Stimulated activated CD8-positive, alpha-beta memory T cell treated with anti-CD3 and anti-CD28 coated beads, Interleukin-4, amount 100 ng/mL, for 24 hours (primary cell): ENCODE measurements at regions not wholly inside any gene's neighbourhood (a gene's known extent, or its start where the extent isn't known, plus 50 kb on each side); places are given as distances from the start of the nearest gene placed in this dataset.

Source experiments
- DNase-seq: peaks from one replicate; pipeline ENCODE4 v3.0.0-alpha.2; 2020; ENCODE audit warnings: low read depth

DNA sequence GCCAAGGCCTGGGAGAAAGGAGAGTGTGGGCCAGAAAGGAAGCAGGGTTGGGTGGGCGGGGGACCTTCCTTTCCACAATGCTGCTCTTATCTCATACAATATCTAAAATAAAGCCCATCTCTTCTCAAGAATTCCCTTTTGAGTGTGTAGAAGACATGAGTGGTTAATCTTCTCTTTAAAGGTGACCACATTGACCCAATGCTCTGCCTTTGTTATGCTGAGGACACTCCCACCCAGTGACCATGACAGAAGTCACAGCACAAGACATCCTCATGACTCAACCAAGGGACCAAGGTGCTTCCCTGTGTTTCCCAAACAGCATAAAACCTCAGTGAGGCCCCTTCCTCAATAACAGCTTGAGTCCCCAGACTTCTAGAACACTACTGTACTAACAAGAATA is 193.0 kb upstream of the ADAMTS16 start:
- DNase-seq: no peak

DNA sequence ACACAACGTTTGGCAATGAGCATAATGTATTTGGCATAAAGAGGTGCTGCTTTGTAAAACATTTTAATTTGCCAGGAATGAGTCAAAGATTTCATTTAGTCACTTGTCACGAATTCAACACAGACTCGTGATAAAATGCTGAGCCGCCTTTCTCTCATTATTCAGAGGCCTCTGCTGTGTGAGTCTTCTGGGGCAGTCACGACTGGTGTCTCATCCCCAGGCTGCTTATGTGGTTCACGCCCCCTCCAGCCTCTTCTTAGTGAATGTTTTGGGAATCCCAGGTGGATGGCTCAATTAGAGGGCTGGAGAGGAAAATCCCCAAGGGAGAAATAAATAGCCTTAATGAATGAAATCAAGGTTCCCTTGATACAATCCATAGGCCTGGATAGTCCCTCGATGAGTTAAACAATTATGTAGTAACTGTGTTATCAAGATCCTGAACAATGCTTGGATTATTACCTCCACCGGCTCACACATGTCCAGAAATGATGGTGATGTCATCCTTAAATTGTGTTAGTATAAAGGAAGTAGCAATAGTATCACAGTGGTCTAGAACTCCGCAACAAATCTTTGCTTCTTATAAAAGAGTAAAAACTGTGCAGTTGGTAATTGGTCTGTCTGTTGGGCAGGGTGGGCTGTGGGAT is 192.1 kb upstream of the ADAMTS16 start:
- no peak for DNase-seq

DNA sequence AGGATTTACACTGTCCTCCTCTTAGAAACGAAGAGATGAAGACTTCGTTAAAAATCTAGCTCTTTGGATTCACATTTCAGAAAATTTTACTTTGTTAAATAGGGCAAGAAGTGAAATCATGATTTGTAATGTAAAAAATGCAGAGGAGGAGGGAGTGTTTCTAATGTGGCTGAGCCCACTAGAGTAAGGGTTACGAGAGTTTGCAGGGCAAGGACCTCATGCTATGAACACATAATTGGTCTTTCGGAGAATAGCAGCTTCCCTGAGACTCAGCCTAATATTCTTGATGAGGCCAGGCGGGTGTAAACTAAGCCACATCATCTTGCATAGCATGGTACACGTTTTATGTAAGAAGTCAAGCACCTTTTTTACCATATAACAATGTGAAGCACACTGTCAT is 191.0 kb upstream of the ADAMTS16 start:
- no peak for DNase-seq

GRCh38 chr5:4953576-4953975 is 186.6 kb upstream of the ADAMTS16 start:
- no peak for DNase-seq

DNA sequence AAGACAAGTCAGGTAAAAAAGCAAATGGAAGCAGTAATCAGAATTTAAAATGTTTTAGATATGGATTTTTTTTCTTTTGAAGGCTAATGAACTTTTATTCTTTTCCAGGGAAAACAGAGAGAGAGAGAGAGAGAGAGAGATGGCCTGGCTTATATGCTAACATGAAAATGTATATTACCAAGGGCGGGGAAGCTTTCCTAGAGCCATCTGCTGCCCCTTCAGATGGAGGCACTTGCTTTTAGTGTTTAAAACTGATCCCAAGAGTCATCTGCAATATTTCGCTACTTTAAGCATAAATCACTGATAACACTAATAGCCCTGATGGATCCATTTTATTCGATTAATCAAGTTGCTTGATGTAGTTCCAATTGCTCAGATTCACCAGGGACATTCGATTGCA is 186.1 kb upstream of the ADAMTS16 start:
- DNase-seq: no peak

DNA sequence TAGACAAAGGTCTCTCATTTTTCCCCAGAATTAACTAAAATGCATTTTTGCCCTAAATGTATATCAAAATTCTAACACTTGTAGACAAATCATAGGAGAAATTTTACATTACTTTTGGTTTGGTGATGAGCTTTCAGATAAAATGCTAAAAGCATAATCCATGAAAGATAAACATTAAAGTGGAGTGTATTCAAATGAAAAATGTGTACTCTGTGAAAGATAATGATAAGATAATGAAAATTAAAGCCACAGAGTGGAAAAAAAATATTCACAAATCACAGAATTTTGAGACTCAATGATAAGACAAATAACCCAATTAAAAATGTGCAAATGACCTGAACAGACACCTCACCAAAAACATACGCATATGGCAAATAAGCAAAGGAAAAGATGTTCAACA is 176.9 kb upstream of the ADAMTS16 start:
- no peak for DNase-seq

DNA sequence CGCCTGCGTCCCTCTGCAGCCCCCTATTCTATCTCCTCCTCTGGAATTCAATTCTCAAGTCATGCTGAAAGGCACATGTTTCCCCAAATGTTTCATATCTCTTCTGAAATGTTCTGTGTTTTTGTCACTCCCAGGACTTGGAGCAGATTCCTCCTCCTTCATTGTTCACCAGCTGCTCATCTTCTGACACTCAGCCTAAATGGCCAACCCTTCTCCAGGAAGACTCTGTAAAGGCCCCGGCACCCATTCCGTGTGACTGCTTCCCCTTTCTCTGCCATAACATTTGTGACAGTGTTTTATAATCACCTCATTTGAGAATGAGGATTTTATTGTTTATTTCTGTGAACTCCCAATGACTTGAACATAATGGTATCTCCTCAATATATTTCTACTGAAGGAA is 170.8 kb upstream of the ADAMTS16 start:
- DNase-seq: no peak

- DNase-seq: no peak
Measured at GRCh38 chr5:4970171-4970570, 170.0 kb upstream of the ADAMTS16 start.

DNA sequence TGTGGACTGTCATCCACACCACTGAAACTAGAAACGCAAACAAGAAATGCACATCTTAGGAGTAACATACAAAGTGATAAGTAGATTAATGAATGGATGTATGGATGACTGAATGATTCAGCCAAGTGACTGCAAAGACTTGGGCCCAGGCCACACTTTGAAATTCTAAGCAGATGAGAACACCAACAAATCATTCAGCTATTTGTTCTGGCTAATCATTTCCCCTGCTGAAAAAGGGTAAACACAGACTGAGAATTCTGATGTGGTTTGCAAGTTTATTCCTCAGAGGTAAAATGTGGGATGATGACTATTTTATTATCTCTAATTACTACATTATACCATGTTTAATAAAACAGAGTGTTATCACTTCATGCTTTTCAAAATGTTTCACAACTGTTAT is 163.2 kb upstream of the ADAMTS16 start:
- no peak for DNase-seq

GRCh38 chr5:4977416-4978110 is 162.6 kb upstream of the ADAMTS16 start:
- DNase-seq: no peak

GRCh38 chr5:4980201-4980600 is 159.9 kb upstream of the ADAMTS16 start:
- no peak for DNase-seq

GRCh38 chr5:4981608-4982007 is 158.5 kb upstream of the ADAMTS16 start:
- DNase-seq: no peak

GRCh38 chr5:4983701-4984100 is 156.4 kb upstream of the ADAMTS16 start:
- no peak for DNase-seq

DNA sequence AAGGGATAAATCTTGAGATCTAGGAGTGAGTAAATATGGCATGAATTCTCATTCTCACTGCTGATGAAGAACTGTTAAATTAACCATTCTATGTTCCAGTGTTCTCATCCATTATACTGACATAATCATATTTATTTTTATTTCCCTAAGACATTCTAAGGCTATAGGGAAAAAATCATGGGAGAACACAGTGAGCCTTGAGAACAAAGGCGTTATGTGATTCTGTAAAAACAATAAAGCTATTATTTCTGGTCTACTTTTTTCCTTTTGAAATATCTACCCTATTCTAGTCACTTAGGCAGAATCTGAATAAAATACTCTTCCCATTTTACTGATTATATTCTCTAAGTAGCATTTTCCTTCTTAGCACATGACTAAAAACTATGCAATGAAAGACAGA is 155.7 kb upstream of the ADAMTS16 start:
- no peak for DNase-seq

DNA sequence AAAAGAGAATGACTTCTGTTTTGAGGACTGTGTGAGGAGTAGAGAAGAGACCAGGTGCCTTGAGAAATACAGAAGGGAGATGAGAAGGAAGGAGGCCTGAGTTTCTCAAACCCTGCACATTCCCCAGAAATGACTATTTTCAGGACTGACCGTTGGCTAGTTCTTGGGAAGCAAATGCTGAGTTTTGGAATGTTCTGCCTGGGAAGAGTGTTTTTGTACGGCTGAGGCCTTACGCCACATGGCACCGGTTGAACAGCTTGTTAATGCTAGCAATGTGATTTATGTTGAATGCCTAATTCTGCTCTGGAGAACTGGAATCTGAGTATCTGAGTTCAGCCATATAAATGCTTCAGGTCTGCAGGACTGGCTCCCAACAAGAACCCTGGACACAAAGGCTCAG is 152.7 kb upstream of the ADAMTS16 start:
- no peak for DNase-seq

- no peak for DNase-seq
Measured at GRCh38 chr5:4989118-4989517, 151.0 kb upstream of the ADAMTS16 start.

GRCh38 chr5:4990017-4990416 is 150.1 kb upstream of the ADAMTS16 start:
- no peak for DNase-seq

- no peak for DNase-seq
Measured at GRCh38 chr5:4990462-4990861, 149.7 kb upstream of the ADAMTS16 start.

DNA sequence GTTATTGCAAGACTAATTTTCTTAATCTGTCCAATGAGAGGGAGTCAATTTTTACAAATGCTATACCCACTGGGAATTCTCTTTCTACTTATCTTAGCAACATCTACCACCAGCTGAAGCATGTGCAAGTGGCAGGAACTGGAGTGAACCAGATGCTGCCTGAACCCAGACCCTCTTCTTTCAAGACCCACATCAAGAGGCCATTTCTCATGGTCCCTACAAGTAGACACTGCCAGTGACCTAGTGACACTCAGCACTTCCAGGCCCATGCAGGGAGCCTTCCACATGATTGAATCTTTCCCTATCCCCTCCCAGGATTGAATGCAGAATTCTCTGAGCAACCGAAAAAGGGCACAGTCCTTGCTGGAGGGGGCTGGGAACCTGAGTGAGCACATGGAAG is 148.2 kb upstream of the ADAMTS16 start:
- DNase-seq: no peak

GRCh38 chr5:4995014-4995413 is 145.1 kb upstream of the ADAMTS16 start:
- no peak for DNase-seq

- no peak for DNase-seq
Measured at GRCh38 chr5:5005353-5005752, 134.8 kb upstream of the ADAMTS16 start.

DNA sequence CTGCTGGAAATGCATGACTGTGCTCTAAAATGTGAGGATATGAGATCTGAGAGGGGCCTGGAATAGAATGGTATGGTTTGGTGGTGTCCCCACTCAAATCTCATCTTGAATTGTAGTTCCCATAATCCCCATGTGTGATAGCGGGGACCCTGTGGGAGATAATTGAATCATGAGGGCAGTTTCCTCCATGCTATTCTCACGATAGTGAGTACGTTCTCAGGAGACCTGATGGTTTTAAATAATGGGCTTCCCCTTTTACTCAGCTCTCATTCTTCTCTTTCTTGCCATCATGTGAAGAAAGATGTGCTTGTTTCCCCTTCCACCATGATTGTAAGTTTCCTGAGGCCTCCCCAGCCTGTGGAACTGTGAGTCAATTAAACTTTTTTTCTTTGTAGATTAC is 133.6 kb upstream of the ADAMTS16 start:
- DNase-seq: no peak

- no peak for DNase-seq
Measured at GRCh38 chr5:5009240-5009639, 130.9 kb upstream of the ADAMTS16 start.

GRCh38 chr5:5011151-5011550 is 129.0 kb upstream of the ADAMTS16 start:
- no peak for DNase-seq
